ENCODE measurements at regions not wholly inside any gene's neighbourhood (a gene's known extent, or its start where the extent isn't known, plus 50 kb on each side); places are given as distances from the start of the nearest gene placed in this dataset.
"Not testable (repeated sequence)": the region's sequence is repeated elsewhere in the genome, so short reads cannot be mapped to it uniquely, and the experiment has no call there.

- DNase-seq: no peak
Measured at GRCh38 chr1:189970331-189971230, 507.1 kb downstream of the BRINP3 start.

- DNase-seq: no peak
Measured at GRCh38 chr1:189971656-189972055, 506.0 kb downstream of the BRINP3 start.

GRCh38 chr1:189977184-189977583, 500.5 kb downstream of the BRINP3 start:
- no peak for DNase-seq

GRCh38 chr1:189983166-189983890, 494.3 kb downstream of the BRINP3 start:
- DNase-seq: no peak

- DNase-seq: no peak
Measured at GRCh38 chr1:189986516-189986915, 491.1 kb downstream of the BRINP3 start.

- DNase-seq: no peak
Measured at GRCh38 chr1:189987509-189987908, 490.2 kb downstream of the BRINP3 start.

GRCh38 chr1:189992856-189993255, 484.8 kb downstream of the BRINP3 start:
- DNase-seq: no peak

- no peak for DNase-seq
Measured at GRCh38 chr1:190000365-190000872, 477.2 kb downstream of the BRINP3 start.

GRCh38 chr1:190001187-190001586, 476.5 kb downstream of the BRINP3 start:
- DNase-seq: no peak

- no peak for DNase-seq
Measured at GRCh38 chr1:190003376-190003775, 474.3 kb downstream of the BRINP3 start.

GRCh38 chr1:190011585-190011984, 466.1 kb downstream of the BRINP3 start:
- DNase-seq: no peak

- not testable (repeated sequence) for DNase-seq
Measured at GRCh38 chr1:190019151-190019550, 458.5 kb downstream of the BRINP3 start.

- DNase-seq: no peak
Measured at GRCh38 chr1:190019717-190020116, 457.9 kb downstream of the BRINP3 start.

- DNase-seq: no peak
Measured at GRCh38 chr1:190022709-190023108, 455.0 kb downstream of the BRINP3 start.

- no peak for DNase-seq
Measured at GRCh38 chr1:190029441-190029840, 448.2 kb downstream of the BRINP3 start.

- no peak for DNase-seq
Measured at GRCh38 chr1:190043655-190044054, 434.0 kb downstream of the BRINP3 start.

GRCh38 chr1:190046231-190046630, 431.4 kb downstream of the BRINP3 start:
- no peak for DNase-seq
